ENCODE measurements at regions not wholly inside any gene's neighbourhood (a gene's known extent, or its start where the extent isn't known, plus 50 kb on each side); places are given as distances from the start of the nearest gene placed in this dataset.

DNA sequence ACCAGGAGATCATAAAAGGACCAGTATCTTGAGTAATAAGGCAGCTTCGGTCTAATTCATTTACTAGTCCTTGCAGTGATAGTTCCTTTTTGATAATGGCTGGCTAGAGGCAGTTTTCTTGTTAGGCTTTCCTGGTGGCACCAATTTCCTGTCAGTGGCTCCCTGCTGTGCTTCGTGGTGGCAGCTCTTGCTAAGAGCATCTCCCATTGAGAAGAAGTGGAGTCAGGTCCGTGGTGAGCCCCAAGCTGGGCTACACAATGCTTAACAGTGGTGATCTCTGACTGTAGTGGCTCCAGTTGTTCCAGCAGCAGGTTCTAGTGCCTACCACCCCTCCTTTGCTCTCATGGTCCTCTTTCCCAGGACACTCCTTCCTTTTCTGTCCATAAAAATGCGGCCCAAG, 111.2 kb downstream of the RAP2B start:
- TF ChIP-seq POLR2A (IDR thresholded peaks at IDR 0.05) = no peak
- TF ChIP-seq, protein P1, sequence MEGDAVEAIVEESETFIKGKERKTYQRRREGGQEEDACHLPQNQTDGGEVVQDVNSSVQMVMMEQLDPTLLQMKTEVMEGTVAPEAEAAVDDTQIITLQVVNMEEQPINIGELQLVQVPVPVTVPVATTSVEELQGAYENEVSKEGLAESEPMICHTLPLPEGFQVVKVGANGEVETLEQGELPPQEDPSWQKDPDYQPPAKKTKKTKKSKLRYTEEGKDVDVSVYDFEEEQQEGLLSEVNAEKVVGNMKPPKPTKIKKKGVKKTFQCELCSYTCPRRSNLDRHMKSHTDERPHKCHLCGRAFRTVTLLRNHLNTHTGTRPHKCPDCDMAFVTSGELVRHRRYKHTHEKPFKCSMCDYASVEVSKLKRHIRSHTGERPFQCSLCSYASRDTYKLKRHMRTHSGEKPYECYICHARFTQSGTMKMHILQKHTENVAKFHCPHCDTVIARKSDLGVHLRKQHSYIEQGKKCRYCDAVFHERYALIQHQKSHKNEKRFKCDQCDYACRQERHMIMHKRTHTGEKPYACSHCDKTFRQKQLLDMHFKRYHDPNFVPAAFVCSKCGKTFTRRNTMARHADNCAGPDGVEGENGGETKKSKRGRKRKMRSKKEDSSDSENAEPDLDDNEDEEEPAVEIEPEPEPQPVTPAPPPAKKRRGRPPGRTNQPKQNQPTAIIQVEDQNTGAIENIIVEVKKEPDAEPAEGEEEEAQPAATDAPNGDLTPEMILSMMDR (IDR thresholded peaks at IDR 0.05) = no peak

Data from heart left ventricle (tissue), 13 donors.